GM12874 (cell line): ENCODE measurements at regions not wholly inside any gene's neighbourhood (a gene's known extent, or its start where the extent isn't known, plus 50 kb on each side); places are given as distances from the start of the nearest gene placed in this dataset.

Source experiments
- TF ChIP-seq, protein P1 (sequence below): IDR thresholded peaks from 2 replicates; pipeline ENCODE4 v1.5.1; 2011; ENCODE audit warnings: low read depth, mild to moderate bottlenecking, control low read depth, low read length, moderate library complexity; ENCODE audit not compliant: insufficient read depth

DNA sequence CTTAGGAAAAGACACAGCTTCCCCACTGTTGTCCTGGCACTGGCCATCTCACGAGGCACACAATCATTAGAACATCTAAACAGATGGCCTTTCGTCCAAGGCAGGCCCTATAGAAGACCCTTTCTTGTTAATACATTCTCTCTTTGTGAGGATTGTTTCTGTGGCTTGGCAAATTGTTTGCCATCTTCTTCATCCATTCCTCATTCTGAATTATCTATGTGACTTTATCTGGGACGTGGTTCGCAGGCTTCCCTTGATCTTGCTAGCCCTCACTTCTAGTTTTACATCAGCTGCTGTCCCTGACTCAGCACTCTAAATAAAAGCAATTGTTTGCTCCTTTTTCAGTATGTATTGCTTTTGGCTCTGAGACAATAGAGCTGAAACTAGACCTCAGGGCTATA is 101.1 kb upstream of the ZC3H11B start:
- TF ChIP-seq, protein P1, sequence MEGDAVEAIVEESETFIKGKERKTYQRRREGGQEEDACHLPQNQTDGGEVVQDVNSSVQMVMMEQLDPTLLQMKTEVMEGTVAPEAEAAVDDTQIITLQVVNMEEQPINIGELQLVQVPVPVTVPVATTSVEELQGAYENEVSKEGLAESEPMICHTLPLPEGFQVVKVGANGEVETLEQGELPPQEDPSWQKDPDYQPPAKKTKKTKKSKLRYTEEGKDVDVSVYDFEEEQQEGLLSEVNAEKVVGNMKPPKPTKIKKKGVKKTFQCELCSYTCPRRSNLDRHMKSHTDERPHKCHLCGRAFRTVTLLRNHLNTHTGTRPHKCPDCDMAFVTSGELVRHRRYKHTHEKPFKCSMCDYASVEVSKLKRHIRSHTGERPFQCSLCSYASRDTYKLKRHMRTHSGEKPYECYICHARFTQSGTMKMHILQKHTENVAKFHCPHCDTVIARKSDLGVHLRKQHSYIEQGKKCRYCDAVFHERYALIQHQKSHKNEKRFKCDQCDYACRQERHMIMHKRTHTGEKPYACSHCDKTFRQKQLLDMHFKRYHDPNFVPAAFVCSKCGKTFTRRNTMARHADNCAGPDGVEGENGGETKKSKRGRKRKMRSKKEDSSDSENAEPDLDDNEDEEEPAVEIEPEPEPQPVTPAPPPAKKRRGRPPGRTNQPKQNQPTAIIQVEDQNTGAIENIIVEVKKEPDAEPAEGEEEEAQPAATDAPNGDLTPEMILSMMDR: no peak

- TF ChIP-seq, protein P1: no peak
Measured at GRCh38 chr1:219712506-219712905, 99.6 kb upstream of the ZC3H11B start.

DNA sequence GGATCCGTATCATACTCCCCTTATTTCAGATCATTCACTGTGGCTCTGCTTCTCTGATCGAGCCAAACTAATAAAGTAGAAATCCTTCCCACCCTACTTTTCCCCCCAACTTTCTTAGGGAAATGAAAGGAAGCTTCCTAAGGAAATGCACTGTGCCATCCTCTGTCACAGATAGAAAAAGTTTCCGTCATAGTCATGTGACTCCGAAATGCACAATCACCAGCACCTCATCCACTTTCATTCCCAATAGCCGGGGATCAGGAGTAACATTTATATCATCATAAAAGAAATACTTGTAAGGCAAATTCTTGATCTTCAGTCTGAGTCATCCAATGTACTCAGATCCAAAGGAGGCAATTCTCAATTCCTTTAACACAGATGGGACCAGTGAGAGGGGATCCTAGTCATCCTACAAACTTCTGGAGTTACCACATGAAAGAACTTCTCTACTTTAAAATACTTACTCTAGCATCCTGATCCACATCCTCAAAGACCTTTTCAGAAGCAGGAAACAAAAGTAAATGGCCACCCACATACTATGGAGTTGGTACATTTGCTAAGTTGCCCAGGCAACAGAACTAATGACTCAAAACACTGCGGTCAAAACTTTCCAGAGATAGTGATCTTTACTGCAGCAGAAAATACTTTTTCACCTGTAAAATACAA is 97.8 kb upstream of the ZC3H11B start:
- TF ChIP-seq, protein P1: no peak

DNA sequence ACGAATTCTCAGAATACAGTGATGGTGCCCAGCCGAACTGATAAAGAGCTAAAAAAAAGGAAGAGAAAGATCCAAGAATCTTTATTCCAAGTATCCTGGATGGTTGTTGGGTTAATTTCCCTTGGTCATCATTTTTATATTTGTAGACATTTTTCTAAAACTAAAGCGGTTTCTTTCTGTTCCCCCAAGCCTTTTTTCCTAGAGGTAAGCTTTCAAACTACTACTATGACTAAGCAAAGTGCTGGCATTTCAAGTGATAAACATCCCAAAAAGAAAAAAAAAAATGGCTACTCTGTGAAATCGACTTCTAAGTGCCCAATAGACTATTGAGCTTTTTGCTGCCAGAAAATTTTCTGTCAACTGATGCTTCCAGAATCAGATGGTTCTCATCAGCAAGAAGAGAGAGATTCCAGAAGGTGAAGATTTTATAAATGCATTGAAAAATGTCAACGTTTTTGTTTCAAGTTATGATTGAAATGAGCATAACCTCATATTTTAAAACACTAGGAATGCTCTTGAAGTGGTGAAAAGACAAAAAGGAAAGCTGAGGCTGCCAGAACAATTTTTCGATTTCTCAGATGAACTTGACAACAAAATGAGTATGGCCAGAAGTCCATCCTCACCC is 96.1 kb upstream of the ZC3H11B start:
- TF ChIP-seq, protein P1: no peak

DNA sequence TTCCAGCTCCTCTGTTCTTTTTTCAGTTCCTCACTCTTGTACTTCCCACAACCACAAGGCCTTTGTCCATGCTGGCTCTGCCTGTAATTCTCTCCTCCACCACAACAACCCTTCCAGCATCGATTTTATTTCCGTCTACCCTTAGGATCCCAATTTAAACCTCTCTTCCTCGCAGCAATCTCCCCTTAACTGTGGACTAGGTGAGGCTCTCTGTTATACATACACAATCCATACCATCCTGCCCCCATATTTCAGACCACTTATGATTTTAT is 90.4 kb upstream of the ZC3H11B start:
- TF ChIP-seq, protein P1: no peak

DNA sequence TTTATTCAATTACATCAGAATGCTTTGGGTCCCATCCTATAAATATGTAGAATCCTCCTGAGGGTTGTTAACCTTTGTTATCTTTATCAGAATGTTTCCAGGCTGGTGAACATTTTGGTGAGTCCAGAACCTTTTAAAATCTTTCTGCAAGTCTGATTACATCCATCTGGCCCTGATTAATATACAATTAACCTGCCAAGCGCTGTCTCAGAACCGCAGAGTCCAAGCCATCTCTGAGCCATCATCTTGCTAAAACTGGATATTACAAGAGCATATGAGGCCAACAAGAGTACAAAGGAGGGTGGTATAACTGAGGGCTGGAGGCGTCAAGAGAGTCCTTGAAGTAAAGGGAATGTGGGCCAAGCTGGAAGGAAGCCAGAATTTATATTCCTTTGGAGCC is 88.6 kb upstream of the ZC3H11B start:
- TF ChIP-seq, protein P1: no peak

DNA sequence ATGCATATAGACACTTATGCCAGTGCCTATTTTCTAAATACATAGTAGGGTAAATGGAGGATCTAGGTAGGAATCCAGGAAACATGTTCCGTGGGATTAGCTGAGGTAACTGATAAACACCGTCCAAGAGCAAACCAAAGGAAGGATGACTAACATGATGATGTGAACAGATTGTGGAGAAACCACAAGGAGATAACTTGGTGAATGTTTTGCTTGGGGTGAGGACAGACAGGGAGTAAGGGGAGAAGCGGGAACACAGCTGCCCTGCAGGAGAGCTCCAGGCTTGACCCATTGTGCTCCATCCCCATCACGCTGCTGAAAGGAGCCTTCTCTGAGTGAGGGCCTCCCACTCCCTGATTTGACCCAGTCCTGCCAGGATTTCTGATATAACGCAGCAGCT is 87.0 kb upstream of the ZC3H11B start:
- TF ChIP-seq, protein P1: no peak
